ENCODE measurements at regions not wholly inside any gene's neighbourhood (a gene's known extent, or its start where the extent isn't known, plus 50 kb on each side); places are given as distances from the start of the nearest gene placed in this dataset.
"Not testable (repeated sequence)": the region's sequence is repeated elsewhere in the genome, so short reads cannot be mapped to it uniquely, and the experiment has no call there.

DNA sequence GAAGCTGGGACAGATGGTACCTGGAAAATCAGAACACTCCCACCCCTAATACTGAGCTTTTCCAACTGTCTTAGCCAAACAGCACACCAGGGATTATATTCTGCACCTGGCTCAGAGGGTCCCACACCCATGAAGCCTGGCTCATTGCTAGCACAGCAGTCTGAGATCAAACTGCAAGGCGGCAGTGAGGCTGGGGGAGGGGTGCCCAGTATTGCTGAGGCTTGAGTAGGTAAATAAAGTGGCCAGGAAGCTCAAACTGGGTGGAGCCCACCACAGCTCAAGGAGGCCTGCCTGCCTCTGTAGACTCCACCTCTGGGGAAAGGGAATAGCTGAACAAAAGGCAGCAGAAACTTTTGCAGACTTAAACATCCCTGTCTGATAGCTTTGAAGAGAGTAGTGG lies 403.3 kb downstream of the MBD2 start:
- not testable (repeated sequence) for TF ChIP-seq EZH2 (IDR thresholded peaks at IDR 0.05; ENCODE audit: borderline replicate concordance, insufficient read depth, low read depth, low read length, poor library complexity, severe bottlenecking)
- TF ChIP-seq, protein P1, sequence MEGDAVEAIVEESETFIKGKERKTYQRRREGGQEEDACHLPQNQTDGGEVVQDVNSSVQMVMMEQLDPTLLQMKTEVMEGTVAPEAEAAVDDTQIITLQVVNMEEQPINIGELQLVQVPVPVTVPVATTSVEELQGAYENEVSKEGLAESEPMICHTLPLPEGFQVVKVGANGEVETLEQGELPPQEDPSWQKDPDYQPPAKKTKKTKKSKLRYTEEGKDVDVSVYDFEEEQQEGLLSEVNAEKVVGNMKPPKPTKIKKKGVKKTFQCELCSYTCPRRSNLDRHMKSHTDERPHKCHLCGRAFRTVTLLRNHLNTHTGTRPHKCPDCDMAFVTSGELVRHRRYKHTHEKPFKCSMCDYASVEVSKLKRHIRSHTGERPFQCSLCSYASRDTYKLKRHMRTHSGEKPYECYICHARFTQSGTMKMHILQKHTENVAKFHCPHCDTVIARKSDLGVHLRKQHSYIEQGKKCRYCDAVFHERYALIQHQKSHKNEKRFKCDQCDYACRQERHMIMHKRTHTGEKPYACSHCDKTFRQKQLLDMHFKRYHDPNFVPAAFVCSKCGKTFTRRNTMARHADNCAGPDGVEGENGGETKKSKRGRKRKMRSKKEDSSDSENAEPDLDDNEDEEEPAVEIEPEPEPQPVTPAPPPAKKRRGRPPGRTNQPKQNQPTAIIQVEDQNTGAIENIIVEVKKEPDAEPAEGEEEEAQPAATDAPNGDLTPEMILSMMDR (IDR thresholded peaks at IDR 0.05) = not testable (repeated sequence)

All from B cell (primary cell).